Lower leg skin (tissue), 4 donors: ENCODE measurements at regions not wholly inside any gene's neighbourhood (a gene's known extent, or its start where the extent isn't known, plus 50 kb on each side); places are given as distances from the start of the nearest gene placed in this dataset.

ENCODE experiments used
- DNase-seq, 2 donors: peaks; one replicate each; pipeline ENCODE4 v3.0.0-alpha.2; 2019; ENCODE audit warnings: low spot score in 2 of 2
- H3K4me3 ChIP-seq: fragments of 200-600 bp; sonication (generic); 2 replicates; pipeline ENCODE4 v1.5.1; 2017; ENCODE audit warnings: mild to moderate bottlenecking, low read depth; ENCODE audit not compliant: poor library complexity, severe bottlenecking
- POLR2A ChIP-seq, 2 donors: fragments of 450-650 bp; IDR thresholded peaks; one replicate each; pipeline ENCODE4 v1.6.1; 2016 to 2017; ENCODE audit warnings: antibody characterized with exemption in 2 of 2, mild to moderate bottlenecking in 1 of 2, moderate library complexity in 1 of 2
- WGBS, 2 donors: methylation state at CpG; one replicate each; pipeline ENCODE4 v1.1.5; 2018; 5-methylcytosine and 5-hydroxymethylcytosine counted together
- intact Hi-C: fragments of 100-400 bp; cut with DNase I; formaldehyde crosslinking; loops from one replicate; pipeline ENCODE4 v1.15.0; 2023; ENCODE audit warnings: low total_unique reads
- TF ChIP-seq, protein P1 (sequence below), 3 donors: fragments of 450-650 bp; IDR thresholded peaks; one replicate each; pipeline ENCODE4 v1.5.1; 2016; ENCODE audit warnings: antibody characterized with exemption in 3 of 3, mild to moderate bottlenecking in 3 of 3, moderate library complexity in 2 of 3

DNA sequence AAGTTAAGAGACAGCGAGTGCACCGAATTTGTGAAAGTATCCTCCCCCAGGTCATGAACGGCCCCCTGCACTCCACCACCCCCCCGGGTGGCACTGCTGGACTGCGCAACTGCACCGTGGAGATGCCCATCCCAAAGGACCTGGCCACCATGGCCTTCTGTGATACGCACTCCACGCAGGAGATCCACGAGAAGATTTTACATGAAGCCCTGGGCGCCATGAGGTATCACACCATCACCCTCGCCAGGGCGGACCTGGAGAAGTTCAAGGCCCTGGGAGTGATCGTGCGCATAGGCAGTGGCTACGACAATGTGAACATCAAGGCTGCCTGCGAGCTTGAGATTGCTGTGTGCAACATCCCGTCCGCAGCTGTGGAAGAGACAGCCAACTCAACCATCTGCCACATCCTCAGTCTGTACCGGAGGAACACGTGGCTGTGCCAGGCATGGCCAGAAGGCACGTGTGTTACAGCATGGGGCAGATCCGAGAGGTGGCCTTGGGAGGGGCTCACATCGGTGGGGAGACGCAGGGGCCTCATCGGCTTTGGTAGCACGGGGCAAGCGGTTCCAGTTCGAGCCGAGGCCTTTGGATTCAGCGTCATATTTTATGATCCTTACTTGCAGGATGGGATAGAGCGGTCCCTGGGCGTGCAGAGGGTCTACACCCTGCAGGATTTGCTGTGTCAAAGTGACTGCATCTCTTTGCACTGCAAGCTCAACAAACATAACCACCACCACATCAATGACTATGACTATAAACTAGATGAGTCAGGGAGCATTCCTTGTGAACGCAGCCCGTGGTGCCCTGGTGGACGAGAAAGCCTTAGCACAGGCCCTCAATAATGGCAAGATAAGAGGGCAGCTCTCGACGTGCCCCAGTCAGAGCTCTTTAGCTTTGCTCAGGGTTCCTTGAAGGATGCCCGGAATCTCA, 290.8 kb upstream of the MC4R start:
- no peak for DNase-seq
- TF ChIP-seq POLR2A (IDR thresholded peaks at IDR 0.05) = no peak
- TF ChIP-seq, protein P1, sequence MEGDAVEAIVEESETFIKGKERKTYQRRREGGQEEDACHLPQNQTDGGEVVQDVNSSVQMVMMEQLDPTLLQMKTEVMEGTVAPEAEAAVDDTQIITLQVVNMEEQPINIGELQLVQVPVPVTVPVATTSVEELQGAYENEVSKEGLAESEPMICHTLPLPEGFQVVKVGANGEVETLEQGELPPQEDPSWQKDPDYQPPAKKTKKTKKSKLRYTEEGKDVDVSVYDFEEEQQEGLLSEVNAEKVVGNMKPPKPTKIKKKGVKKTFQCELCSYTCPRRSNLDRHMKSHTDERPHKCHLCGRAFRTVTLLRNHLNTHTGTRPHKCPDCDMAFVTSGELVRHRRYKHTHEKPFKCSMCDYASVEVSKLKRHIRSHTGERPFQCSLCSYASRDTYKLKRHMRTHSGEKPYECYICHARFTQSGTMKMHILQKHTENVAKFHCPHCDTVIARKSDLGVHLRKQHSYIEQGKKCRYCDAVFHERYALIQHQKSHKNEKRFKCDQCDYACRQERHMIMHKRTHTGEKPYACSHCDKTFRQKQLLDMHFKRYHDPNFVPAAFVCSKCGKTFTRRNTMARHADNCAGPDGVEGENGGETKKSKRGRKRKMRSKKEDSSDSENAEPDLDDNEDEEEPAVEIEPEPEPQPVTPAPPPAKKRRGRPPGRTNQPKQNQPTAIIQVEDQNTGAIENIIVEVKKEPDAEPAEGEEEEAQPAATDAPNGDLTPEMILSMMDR (IDR thresholded peaks at IDR 0.05) = no peak
- WGBS, 2 donors = 93 to 96% methylated on average over 38 of the region's 38 CpGs

GRCh38 chr18:60664736-60665135, 292.2 kb upstream of the MC4R start:
- intact Hi-C loops = no loop called here
- DNase-seq = no peak

More for the DNA sequence above, 290.8 kb upstream of the MC4R start:
- intact Hi-C loops = no loop called here
- no peak overlapping the region for H3K4me3 ChIP-seq

GRCh38 chr18:60667016-60667415, 294.4 kb upstream of the MC4R start:
- TF ChIP-seq, protein P1 (IDR thresholded peaks at IDR 0.05) = no peak
- TF ChIP-seq POLR2A (IDR thresholded peaks at IDR 0.05) = no peak
- no peak for DNase-seq
- H3K4me3 ChIP-seq = no peak overlapping the region
- WGBS, 2 donors = 41 to 68% methylated on average over 1 of the region's 1 CpG
- intact Hi-C loops = no loop called here

More at GRCh38 chr18:60664736-60665135, 292.2 kb upstream of the MC4R start:
- TF ChIP-seq, protein P1 (IDR thresholded peaks at IDR 0.05) = no peak
- 93 to 97% methylated on average over 4 of the region's 4 CpGs for WGBS, 2 donors
- no peak overlapping the region for H3K4me3 ChIP-seq

GRCh38 chr18:60668583-60668982, 296.0 kb upstream of the MC4R start:
- no peak overlapping the region for H3K4me3 ChIP-seq
- TF ChIP-seq, protein P1 (IDR thresholded peaks at IDR 0.05) = no peak
- 95 to 97% methylated on average over 4 of the region's 4 CpGs for WGBS, 2 donors
- DNase-seq = no peak
- intact Hi-C loops = no loop called here

DNA sequence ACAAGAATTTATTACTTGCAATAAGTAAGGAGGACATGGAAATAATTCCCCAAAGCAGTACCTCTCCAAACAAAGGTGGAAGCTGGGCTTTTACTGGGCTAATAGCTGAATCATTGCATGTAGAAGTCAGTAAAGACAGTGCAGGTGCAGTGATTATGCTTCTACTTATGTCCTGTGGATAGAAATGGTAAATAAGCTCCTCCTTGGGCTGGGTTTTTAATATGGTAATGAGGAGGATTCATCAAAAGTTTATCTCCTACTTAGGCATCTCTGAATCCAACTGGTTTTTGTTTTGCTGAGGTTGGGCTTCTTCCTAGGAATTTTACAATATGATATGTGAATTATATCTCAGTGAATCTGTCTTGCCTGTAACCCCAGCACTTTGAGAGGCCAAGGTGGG, 297.4 kb upstream of the MC4R start:
- DNase-seq = no peak
- no peak overlapping the region for H3K4me3 ChIP-seq
- TF ChIP-seq, protein P1 (IDR thresholded peaks at IDR 0.05) = no peak
- no peak for TF ChIP-seq POLR2A (IDR thresholded peaks at IDR 0.05)
- intact Hi-C loops = no loop called here
